Mucosa of rectum (tissue), 2 donors: ENCODE measurements at regions not wholly inside any gene's neighbourhood (a gene's known extent, or its start where the extent isn't known, plus 50 kb on each side); places are given as distances from the start of the nearest gene placed in this dataset.
"Not testable (repeated sequence)": the region's sequence is repeated elsewhere in the genome, so short reads cannot be mapped to it uniquely, and the experiment has no call there.

Experiments
- H3K27ac ChIP-seq, 2 donors: one replicate each; pipeline ENCODE4 v1.7.0; 2013; ENCODE audit warnings: inconsistent platforms in 2 of 2, low read depth in 2 of 2, low read length in 2 of 2
- H3K27me3 ChIP-seq, 2 donors: one replicate each; pipeline ENCODE4 v1.7.0; 2013; ENCODE audit warnings: low read length in 2 of 2; ENCODE audit not compliant: control insufficient read depth in 2 of 2, insufficient read depth in 2 of 2
- H3K36me3 ChIP-seq, 2 donors: one replicate each; pipeline ENCODE4 v1.7.0; 2013; ENCODE audit warnings: low read length in 2 of 2; ENCODE audit not compliant: control insufficient read depth in 2 of 2, insufficient read depth in 2 of 2
- H3K4me1 ChIP-seq, 2 donors: one replicate each; pipeline ENCODE4 v1.7.0; 2013; ENCODE audit warnings: low read length in 2 of 2, mild to moderate bottlenecking in 1 of 2; ENCODE audit not compliant: control insufficient read depth in 2 of 2, insufficient read depth in 2 of 2
- H3K4me3 ChIP-seq, 2 donors: one replicate each; pipeline ENCODE4 v1.7.0; 2013; ENCODE audit warnings: low read length in 2 of 2
- H3K9ac ChIP-seq, 2 donors: one replicate each; pipeline ENCODE4 v1.7.0; 2013; ENCODE audit warnings: low read length in 2 of 2, low read depth in 1 of 2, mild to moderate bottlenecking in 1 of 2
- H3K9me3 ChIP-seq, 2 donors: one replicate each; pipeline ENCODE4 v1.7.0; 2013; ENCODE audit warnings: low read length in 2 of 2; ENCODE audit not compliant: control insufficient read depth in 2 of 2
- donor health status: healthy.
- donor health status: Normal muscosa, but diverticular disease.

DNA sequence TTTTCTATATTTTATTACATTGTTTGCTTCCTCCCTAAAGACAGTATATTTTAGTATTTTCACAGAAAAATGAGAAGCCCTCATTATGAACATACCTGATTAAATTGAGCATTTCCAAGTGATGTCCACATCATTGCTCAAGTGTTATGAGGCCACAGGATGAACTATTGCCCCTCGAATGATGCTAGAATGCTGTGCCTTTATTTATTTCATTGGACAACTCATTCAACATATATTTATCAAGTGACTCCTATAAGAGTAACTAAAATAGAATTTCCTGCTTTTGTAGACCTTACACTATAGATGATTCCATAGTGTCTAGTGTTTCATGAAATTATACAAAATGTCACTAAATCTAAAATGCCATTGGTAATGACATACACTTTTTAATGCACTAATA, 187.8 kb upstream of the NOTCH2NLA start:
- not testable (repeated sequence) for H3K27me3 ChIP-seq, H3K9me3 ChIP-seq, H3K4me3 ChIP-seq, H3K9ac ChIP-seq, H3K27ac ChIP-seq, H3K4me1 ChIP-seq, H3K36me3 ChIP-seq

DNA sequence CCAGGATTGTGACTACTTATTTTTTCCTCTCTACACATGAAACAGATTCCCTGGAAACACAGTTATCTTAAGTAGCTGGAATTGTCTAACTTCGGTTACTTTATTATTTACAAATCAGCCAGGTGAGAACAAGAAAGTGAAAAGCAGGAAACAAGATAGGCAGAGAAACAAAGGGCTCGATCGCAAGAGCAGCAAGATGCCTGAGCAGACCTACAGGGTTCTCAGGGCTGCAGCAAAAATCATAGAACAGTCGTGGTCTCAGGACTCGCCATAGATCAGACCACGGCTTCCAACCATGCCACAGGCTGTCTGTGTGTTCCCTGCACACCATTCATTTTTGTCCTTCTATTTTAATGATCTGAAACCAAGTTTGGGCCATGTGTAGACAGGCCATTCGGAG, 186.2 kb upstream of the NOTCH2NLA start:
- not testable (repeated sequence) for H3K27me3 ChIP-seq, H3K9ac ChIP-seq, H3K27ac ChIP-seq, H3K4me1 ChIP-seq, H3K9me3 ChIP-seq, H3K4me3 ChIP-seq, H3K36me3 ChIP-seq

GRCh38 chr1:146413911-146414310, 185.1 kb upstream of the NOTCH2NLA start:
- not testable (repeated sequence) for H3K4me3 ChIP-seq, H3K9ac ChIP-seq, H3K4me1 ChIP-seq, H3K36me3 ChIP-seq, H3K27me3 ChIP-seq, H3K9me3 ChIP-seq
- peak overlapping the region in 1 of 2 donors; percentile 23 for H3K27ac ChIP-seq

DNA sequence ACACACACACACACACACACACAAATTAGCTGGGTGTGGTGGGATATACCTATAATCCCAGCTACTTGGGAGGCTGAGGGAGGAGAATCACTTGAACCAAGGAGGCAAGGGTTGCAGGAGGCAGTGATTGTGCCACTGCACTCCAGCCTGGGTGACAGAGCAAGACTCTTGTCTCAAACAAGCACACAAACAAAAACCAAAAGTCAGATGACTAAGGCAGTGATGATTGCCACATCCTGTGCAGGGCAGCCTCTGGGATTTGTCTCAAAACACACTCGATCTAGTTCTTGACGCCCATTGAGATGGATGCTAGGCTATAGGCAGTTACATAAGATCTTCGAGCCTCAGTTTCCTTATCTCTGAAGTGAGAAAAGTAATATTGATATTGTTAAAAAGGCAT, 183.1 kb upstream of the NOTCH2NLA start:
- not testable (repeated sequence) for H3K9me3 ChIP-seq

DNA sequence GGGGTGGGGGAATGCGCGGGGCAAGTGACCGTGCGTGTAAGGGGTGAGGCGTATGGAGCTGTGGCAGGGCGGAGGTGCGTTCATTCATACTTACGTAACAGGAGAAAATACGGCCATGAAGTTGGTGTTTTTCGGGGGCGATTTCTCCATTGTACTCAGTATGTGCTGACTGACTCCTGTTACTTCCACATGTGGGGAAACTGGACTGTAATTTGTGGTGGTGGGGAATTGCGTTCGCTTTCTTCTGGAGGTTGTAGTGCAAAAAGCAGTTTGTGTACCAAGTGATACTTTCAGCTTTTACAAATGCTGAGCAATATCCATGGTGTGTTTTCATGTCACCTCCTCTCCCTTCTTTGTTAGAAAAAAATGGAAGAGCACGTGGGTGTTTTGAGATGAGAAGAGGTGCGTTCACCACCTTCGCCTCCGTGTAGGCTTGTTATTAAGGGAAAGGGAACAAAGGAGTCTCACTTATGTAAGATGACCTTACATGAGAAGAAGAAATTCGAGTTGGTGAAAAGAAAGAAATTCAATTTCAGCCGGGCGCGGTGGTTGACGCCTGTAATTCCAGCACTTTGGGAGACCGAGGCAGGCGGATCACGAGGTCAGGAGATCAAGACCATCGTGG, 181.1 kb upstream of the NOTCH2NLA start:
- Histone ChIP-seq H3K9ac (peak overlapping the region in 1 of 2 donors; percentile 33), H3K27ac (peak overlapping the region in 1 of 2 donors; percentile 42)
- H3K4me1 ChIP-seq, H3K27me3 ChIP-seq, H3K4me3 ChIP-seq, H3K36me3 ChIP-seq, H3K9me3 ChIP-seq: not testable (repeated sequence)

More for the DNA sequence above, 183.1 kb upstream of the NOTCH2NLA start:
- H3K9ac ChIP-seq, H3K27ac ChIP-seq, H3K4me3 ChIP-seq, H3K36me3 ChIP-seq, H3K27me3 ChIP-seq, H3K4me1 ChIP-seq: not testable (repeated sequence)

DNA sequence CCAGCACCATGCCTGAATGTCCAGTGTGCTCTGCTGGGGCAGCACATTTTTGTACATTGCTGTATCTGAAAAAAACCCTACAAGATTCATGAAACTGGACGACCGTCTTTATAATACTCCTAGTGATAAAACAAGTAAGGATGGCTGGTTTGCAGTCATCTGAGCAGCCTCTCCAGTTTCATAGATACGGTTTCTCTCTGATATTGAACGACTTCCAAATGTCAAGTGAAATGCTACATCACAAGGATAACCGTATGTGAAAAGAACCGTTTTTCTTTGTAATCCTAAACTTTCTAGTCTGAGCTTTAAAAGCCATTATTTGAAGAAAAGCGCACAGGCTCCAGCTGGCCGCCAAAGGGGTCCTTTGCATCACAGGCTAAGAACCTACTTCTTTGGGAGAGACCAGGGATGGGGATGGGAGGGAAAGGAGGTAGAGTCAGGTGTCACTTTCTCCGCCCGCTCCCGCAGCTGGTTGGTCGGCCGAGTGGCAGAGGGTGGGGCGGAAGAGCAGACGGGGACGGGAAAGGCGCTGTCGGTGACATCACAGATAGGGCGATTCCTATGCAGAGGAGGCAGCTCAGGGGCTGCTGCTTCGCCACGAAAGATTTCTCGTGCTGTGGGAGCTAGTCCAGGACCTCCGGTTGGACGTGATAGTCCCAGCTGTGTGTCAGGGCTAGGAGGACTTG, 180.4 kb upstream of the NOTCH2NLA start:
- H3K9me3 ChIP-seq, H3K36me3 ChIP-seq, H3K9ac ChIP-seq, H3K4me1 ChIP-seq, H3K27ac ChIP-seq, H3K4me3 ChIP-seq, H3K27me3 ChIP-seq: not testable (repeated sequence)

- not testable (repeated sequence) for H3K27me3 ChIP-seq, H3K9me3 ChIP-seq, H3K27ac ChIP-seq, H3K9ac ChIP-seq, H3K36me3 ChIP-seq, H3K4me1 ChIP-seq, H3K4me3 ChIP-seq
These were observed 172.5 kb upstream of the NOTCH2NLA start for GRCh38 chr1:146401281-146401825.

DNA sequence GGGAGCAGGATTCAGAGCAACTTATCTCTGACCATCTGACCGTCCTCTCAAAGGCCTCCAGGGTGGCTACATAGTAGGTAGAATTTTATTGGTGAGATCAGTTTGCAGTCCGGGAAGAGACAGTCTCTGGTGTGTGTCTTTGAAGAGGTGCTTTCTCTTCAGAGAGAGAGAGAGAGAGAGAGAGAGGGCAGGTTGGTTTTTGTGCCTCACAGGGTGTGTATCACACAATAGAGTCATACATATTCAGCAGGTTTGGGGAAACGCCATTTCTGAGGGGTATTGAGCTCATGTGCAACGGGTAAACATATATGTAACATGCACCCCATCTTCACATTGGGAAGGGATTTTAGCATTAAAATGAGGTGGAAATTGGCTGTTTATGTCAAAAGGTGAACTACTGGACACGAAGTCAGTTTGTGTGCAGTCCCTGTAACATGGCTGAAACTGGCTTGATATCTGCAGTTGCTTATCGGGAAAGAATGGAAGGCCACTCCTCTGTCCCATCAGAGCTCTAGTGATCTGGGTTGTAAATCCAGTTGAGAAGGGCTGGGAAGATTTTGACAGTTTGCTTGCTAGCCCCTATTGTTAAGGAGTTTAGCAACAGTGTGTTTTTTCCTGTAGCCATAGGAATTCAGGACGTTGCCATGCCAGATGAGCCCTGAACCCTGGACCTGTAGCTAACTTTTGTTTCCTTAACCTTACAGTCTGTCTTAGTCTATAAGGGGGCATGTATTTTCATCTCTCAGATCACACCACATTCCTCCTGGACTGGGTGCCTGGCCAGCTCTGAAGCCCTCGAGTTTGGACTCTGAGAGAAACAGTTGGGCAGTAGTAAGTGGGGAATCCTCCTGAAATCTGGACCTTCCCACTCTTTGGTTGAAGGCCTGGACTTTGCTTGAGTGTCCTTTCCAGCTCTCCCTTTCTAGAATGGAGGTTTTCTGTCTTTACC, 171.6 kb upstream of the NOTCH2NLA start:
- H3K9ac ChIP-seq, H3K4me3 ChIP-seq, H3K27me3 ChIP-seq, H3K9me3 ChIP-seq, H3K4me1 ChIP-seq, H3K36me3 ChIP-seq, H3K27ac ChIP-seq: not testable (repeated sequence)

- not testable (repeated sequence) for H3K4me1 ChIP-seq, H3K27ac ChIP-seq, H3K9me3 ChIP-seq, H3K27me3 ChIP-seq, H3K36me3 ChIP-seq, H3K9ac ChIP-seq, H3K4me3 ChIP-seq
These were observed 170.4 kb upstream of the NOTCH2NLA start for GRCh38 chr1:146399225-146399624.

DNA sequence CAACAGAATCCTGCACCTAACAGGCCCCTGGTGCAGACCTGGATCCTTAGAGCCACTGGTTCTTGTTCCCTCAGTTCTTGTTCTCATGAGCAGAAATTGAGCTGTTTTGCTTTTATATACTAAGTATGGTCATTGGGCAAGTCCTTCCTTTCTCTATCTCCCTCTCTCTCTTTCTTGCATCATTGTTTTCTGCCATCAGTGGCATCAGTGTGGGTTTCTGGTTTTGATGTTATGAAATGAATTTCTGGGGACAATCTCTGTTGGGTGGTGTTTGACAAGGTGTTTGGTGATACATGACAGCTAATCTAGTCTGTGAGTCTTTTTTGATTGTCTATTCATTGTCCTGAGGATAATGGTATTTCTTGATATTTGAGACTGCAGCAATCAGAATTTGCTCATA, 168.0 kb upstream of the NOTCH2NLA start:
- not testable (repeated sequence) for H3K27ac ChIP-seq, H3K4me1 ChIP-seq, H3K36me3 ChIP-seq, H3K27me3 ChIP-seq, H3K9me3 ChIP-seq, H3K4me3 ChIP-seq, H3K9ac ChIP-seq
